Neural cell (in vitro differentiated cells): ENCODE measurements at regions not wholly inside any gene's neighbourhood (a gene's known extent, or its start where the extent isn't known, plus 50 kb on each side); places are given as distances from the start of the nearest gene placed in this dataset.

Source experiments
- H2AFZ ChIP-seq: fragments of 200-600, 300-800 bp; sonication (generic), shearing (Covaris generic); 2 replicates; pipeline ENCODE4 v1.6.0; 2014; ENCODE audit warnings: low read depth, mild to moderate bottlenecking, antibody characterized with exemption, low read length, moderate library complexity
- H3F3A ChIP-seq: fragments of 200-600 bp; shearing (Covaris generic); 2 replicates; pipeline ENCODE4 v1.6.1; 2016; ENCODE audit warnings: mild to moderate bottlenecking, moderate library complexity, mixed read lengths, antibody characterized with exemption, low read length; ENCODE audit not compliant: insufficient read depth, poor library complexity, severe bottlenecking
- H3K27ac ChIP-seq: fragments of 200-600, 300-800 bp; sonication (generic), shearing (Covaris generic); 2 replicates; pipeline ENCODE4 v1.5.1; 2014; ENCODE audit warnings: mild to moderate bottlenecking, low read length, moderate library complexity
- H3K27me3 ChIP-seq: fragments of 300-800, 200-600 bp; sonication (generic), shearing (Covaris generic); 2 replicates; pipeline ENCODE4 v1.6.0; 2014; ENCODE audit warnings: mild to moderate bottlenecking, low read depth, low read length, moderate library complexity; ENCODE audit not compliant: insufficient read depth
- H3K36me3 ChIP-seq: fragments of 300-800, 200-600 bp; sonication (generic), shearing (Covaris generic); 2 replicates; pipeline ENCODE4 v1.5.1; 2014; ENCODE audit warnings: mild to moderate bottlenecking, antibody characterized with exemption, low read length, moderate library complexity; ENCODE audit not compliant: insufficient read depth
- H3K4me2 ChIP-seq: fragments of 300-800, 200-600 bp; sonication (generic), shearing (Covaris generic); 2 replicates; pipeline ENCODE4 v1.6.0; 2014; ENCODE audit warnings: mild to moderate bottlenecking, low read length
- H3K4me3 ChIP-seq: fragments of 300-800, 200-600 bp; sonication (generic), shearing (Covaris generic); 2 replicates; pipeline ENCODE4 v1.5.1; 2014; ENCODE audit warnings: mild to moderate bottlenecking, low read length, moderate library complexity
- H3K79me2 ChIP-seq: fragments of 200-600 bp; shearing (Covaris generic); replicated peaks from 2 replicates; pipeline ENCODE4 v1.6.0; 2014; ENCODE audit warnings: mild to moderate bottlenecking, low read length, moderate library complexity; ENCODE audit not compliant: insufficient read depth
- H3K9ac ChIP-seq: fragments of 300-800, 200-600 bp; sonication (generic), shearing (Covaris generic); 2 replicates; pipeline ENCODE4 v1.6.1; 2016; ENCODE audit warnings: mild to moderate bottlenecking, low read length, mixed read lengths
- H3K9me2 ChIP-seq: fragments of 200-600 bp; shearing (Covaris generic); 2 replicates; pipeline ENCODE4 v1.6.1; 2016; ENCODE audit warnings: mild to moderate bottlenecking, low read length, mixed read lengths; ENCODE audit not compliant: insufficient read depth
- H3K9me3 ChIP-seq: fragments of 200-600, 300-800 bp; sonication (generic), shearing (Covaris generic); 2 replicates; pipeline ENCODE4 v1.6.1; 2016; ENCODE audit warnings: mild to moderate bottlenecking, mixed run types, low read length, moderate library complexity, mixed read lengths
- H4K20me1 ChIP-seq: fragments of 200-600 bp; shearing (Covaris generic); 2 replicates; pipeline ENCODE4 v1.6.1; 2016; ENCODE audit warnings: mild to moderate bottlenecking, mixed run types; ENCODE audit not compliant: insufficient read depth
- EP300 ChIP-seq: fragments of 450-650 bp; conservative IDR thresholded peaks from 2 replicates; pipeline ENCODE4 v1.6.1; 2014; ENCODE audit warnings: antibody characterized with exemption, mild to moderate bottlenecking, moderate library complexity; ENCODE audit not compliant: poor library complexity, severe bottlenecking
- EZH2 ChIP-seq: fragments of 200-600, 300-800 bp; shearing (Covaris generic), sonication (generic); IDR thresholded peaks from 2 replicates; pipeline ENCODE4 v1.6.1; 2014; ENCODE audit warnings: antibody characterized with exemption, low read length, borderline replicate concordance, mild to moderate bottlenecking; ENCODE audit not compliant: insufficient read depth, poor library complexity, severe bottlenecking
- MXI1 ChIP-seq: fragments of 450-650 bp; conservative IDR thresholded peaks from 2 replicates; pipeline ENCODE4 v1.6.1; 2014; ENCODE audit warnings: antibody characterized with exemption, mild to moderate bottlenecking; ENCODE audit not compliant: poor library complexity, severe bottlenecking
- POLR2AphosphoS5 ChIP-seq: IDR thresholded peaks from 2 replicates; pipeline ENCODE4 v1.6.1; 2012
- RAD21 ChIP-seq: fragments of 450-650 bp; conservative IDR thresholded peaks from 2 replicates; pipeline ENCODE4 v1.6.1; 2014; ENCODE audit warnings: antibody characterized with exemption, mild to moderate bottlenecking, moderate library complexity
- REST ChIP-seq: IDR thresholded peaks from 2 replicates; pipeline ENCODE4 v1.6.1; 2012; ENCODE audit warnings: borderline replicate concordance
- SMC3 ChIP-seq: fragments of 450-650 bp; conservative IDR thresholded peaks from 2 replicates; pipeline ENCODE4 v1.6.1; 2014; ENCODE audit warnings: antibody characterized with exemption, mild to moderate bottlenecking, moderate library complexity; ENCODE audit not compliant: poor library complexity
- TAF1 ChIP-seq: IDR thresholded peaks from 2 replicates; pipeline ENCODE4 v1.6.1; 2012; ENCODE audit warnings: low read depth
- TF ChIP-seq, protein P1 (sequence below): fragments of 450-650 bp; IDR thresholded peaks from 2 replicates; pipeline ENCODE4 v1.5.1; 2014; ENCODE audit warnings: antibody characterized with exemption, mild to moderate bottlenecking, moderate library complexity; ENCODE audit not compliant: poor library complexity, severe bottlenecking

GRCh38 chr6:43945768-43946080, 175.7 kb downstream of the VEGFA start:
- Histone ChIP-seq H3K4me3 (no peak overlapping the region), H3K9ac (no peak overlapping the region), H4K20me1 (no peaks in the 10 kb centered on the region), H3K4me2 (no peak overlapping the region), H3K27ac (no peak overlapping the region), H3K79me2 (no peaks in the 10 kb centered on the region), H3K9me2 (no peaks in the 10 kb centered on the region), H3K9me3 (no peaks in the 10 kb centered on the region), H3K36me3 (no peaks in the 10 kb centered on the region), H2AFZ (no peak overlapping the region), H3F3A (no peaks in the 10 kb centered on the region), H3K27me3 (no peaks in the 10 kb centered on the region)
- TF ChIP-seq SMC3: no peak
- no peak for TF ChIP-seq EZH2
- TF ChIP-seq MXI1: no peak
- TF ChIP-seq TAF1: no peak
- TF ChIP-seq REST: no peak
- TF ChIP-seq EP300: no peak
- no peak for TF ChIP-seq RAD21
- TF ChIP-seq, protein P1, sequence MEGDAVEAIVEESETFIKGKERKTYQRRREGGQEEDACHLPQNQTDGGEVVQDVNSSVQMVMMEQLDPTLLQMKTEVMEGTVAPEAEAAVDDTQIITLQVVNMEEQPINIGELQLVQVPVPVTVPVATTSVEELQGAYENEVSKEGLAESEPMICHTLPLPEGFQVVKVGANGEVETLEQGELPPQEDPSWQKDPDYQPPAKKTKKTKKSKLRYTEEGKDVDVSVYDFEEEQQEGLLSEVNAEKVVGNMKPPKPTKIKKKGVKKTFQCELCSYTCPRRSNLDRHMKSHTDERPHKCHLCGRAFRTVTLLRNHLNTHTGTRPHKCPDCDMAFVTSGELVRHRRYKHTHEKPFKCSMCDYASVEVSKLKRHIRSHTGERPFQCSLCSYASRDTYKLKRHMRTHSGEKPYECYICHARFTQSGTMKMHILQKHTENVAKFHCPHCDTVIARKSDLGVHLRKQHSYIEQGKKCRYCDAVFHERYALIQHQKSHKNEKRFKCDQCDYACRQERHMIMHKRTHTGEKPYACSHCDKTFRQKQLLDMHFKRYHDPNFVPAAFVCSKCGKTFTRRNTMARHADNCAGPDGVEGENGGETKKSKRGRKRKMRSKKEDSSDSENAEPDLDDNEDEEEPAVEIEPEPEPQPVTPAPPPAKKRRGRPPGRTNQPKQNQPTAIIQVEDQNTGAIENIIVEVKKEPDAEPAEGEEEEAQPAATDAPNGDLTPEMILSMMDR: no peak
- TF ChIP-seq POLR2AphosphoS5: no peak

DNA sequence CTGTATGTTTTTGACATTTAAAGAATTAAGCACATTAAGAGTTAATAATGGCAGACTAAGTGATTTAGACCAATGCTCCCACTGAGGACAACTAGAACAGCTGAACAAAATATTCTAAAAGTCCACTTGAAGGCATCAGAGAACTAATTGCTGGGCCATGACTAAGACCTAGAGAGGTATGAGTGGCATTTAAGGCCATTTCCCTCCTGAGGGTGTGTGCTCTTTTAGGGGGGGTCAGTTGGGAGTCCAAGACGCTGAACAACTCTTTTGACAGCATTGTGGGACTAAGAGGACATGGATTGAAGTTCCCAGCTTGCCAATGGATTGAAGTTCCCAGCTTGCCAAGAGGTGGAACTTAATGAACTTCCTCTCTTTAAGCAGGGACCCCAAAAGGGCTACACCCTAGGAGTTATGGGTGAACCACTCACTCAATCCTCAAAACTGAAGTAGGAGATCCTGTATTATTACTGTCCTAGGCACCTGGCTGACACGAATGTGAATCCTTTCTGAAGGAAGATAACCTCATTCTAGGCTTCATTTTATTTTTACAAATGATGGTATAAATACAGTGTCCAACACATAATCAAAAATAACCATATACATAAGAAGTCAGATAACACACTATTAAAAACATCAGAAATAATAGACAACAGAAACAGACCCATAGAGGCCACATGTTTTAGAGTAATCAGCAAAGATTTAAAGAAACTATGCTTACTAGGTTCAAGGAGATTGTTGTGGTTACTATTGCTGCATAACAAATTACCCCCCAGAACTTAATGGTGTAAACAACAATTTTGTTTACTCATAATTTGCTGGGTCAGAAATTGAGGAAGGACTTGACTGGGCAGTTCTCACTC, 175.1 kb downstream of the VEGFA start:
- Histone ChIP-seq H3K79me2 (no peaks in the 10 kb centered on the region), H3K4me3 (no peak overlapping the region), H3K9ac (no peak overlapping the region), H3K36me3 (no peaks in the 10 kb centered on the region), H4K20me1 (no peaks in the 10 kb centered on the region), H3K4me2 (no peak overlapping the region), H3K9me2 (no peaks in the 10 kb centered on the region), H3F3A (no peaks in the 10 kb centered on the region), H3K27me3 (no peaks in the 10 kb centered on the region), H2AFZ (no peak overlapping the region), H3K27ac (no peak overlapping the region), H3K9me3 (no peaks in the 10 kb centered on the region)
- no peak for TF ChIP-seq POLR2AphosphoS5
- TF ChIP-seq TAF1: no peak
- TF ChIP-seq MXI1: no peak
- TF ChIP-seq, protein P1: no peak
- TF ChIP-seq EZH2: no peak
- TF ChIP-seq SMC3: no peak
- TF ChIP-seq EP300: no peak
